Esophagus squamous epithelium (tissue), 5 donors: ENCODE measurements at regions not wholly inside any gene's neighbourhood (a gene's known extent, or its start where the extent isn't known, plus 50 kb on each side); places are given as distances from the start of the nearest gene placed in this dataset.
"Not testable (repeated sequence)": the region's sequence is repeated elsewhere in the genome, so short reads cannot be mapped to it uniquely, and the experiment has no call there.

Source experiments
- DNase-seq: peaks from one replicate; lab custom pipeline; 2025; lab: John Stamatoyannopoulos, UW
- H3K27ac ChIP-seq, 4 donors: fragments of 200-600 bp; sonication (generic); one replicate each; pipeline ENCODE4 v1.5.1; 2016 to 2019; ENCODE audit warnings: mild to moderate bottlenecking in 1 of 4
- H3K27me3 ChIP-seq, 4 donors: fragments of 200-600 bp; sonication (generic); 1 replicate in 3 of 4; 2 replicates in 1 of 4; pipeline versions ENCODE4 v1.5.1 to v1.6.0; 2017 to 2021; ENCODE audit warnings: antibody characterized with exemption in 1 of 4
- H3K36me3 ChIP-seq, 3 donors: fragments of 200-600 bp; sonication (generic); one replicate each; pipeline ENCODE4 v1.5.1; 2016 to 2019
- H3K4me1 ChIP-seq, 3 donors: fragments of 200-600 bp; sonication (generic); one replicate each; pipeline ENCODE4 v1.5.1; 2017 to 2019
- H3K4me3 ChIP-seq, 4 donors: fragments of 200-600 bp; sonication (generic); 1 replicate in 3 of 4; 2 replicates in 1 of 4; pipeline ENCODE4 v1.5.1; 2016 to 2019; ENCODE audit warnings: mild to moderate bottlenecking in 2 of 4, moderate library complexity in 1 of 4
- H3K9me3 ChIP-seq, 3 donors: fragments of 200-600 bp; sonication (generic); one replicate each; pipeline ENCODE4 v1.5.1; 2016 to 2019
- POLR2A ChIP-seq, 4 donors: fragments of 450-650 bp; IDR thresholded peaks; one replicate each; pipeline ENCODE4 v1.6.1; 2017; ENCODE audit warnings: antibody characterized with exemption in 4 of 4, mild to moderate bottlenecking in 4 of 4, moderate library complexity in 3 of 4
- WGBS, 2 donors: methylation state at CpG; one replicate each; pipeline ENCODE4 v1.1.5; 2018; 5-methylcytosine and 5-hydroxymethylcytosine counted together
- intact Hi-C: fragments of 100-400 bp; cut with DNase I; formaldehyde crosslinking; loops from one replicate; pipeline ENCODE4 v1.15.0; 2022
- TF ChIP-seq, protein P1 (sequence below), 6 experiments: fragments of 450-650 bp in 4 of 6; fragments of 200-600 bp in 2 of 6; sonication (generic) in 2 of 6; IDR thresholded peaks; one replicate each; pipeline ENCODE4 v1.5.1; 2016 to 2019; ENCODE audit warnings: antibody characterized with exemption in 6 of 6, mild to moderate bottlenecking in 4 of 6, moderate library complexity in 4 of 6
- donor health status: DM: yes; HTN: yes; CAD: no.

DNA sequence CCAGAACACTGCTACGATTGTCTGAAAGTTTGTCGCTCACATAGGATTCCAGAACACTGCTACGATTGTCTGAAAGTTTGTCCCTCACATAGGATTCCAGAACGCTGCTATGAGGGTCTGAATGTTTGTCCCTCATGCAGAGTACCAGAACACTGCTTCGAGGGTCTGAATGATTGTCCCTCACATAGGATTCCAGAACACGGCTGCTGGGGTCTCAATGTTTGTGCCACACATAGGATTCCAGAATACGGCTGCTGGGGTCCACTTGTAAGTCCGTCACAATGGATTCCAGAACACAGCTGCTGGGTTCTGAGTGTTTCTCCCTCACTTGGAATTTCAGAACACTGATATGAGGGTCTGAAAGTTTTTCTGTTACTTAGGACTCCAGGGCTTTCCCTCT is 203.3 kb downstream of the FOXD4L6 start:
- Histone ChIP-seq H3K9me3 (peaks cover 0 to 89% (median 77%) of the 10 kb centered on the region in 3 donors), H3K27ac (no peak overlapping the region), H3K36me3 (no peaks in the 10 kb centered on the region), H3K27me3 (no peaks in the 10 kb centered on the region), H3K4me1 (no peaks in the 10 kb centered on the region), H3K4me3 (no peak overlapping the region)
- WGBS, 2 donors = 67 to 76% methylated on average over 8 of the region's 8 CpGs
- no peak for TF ChIP-seq POLR2A (IDR thresholded peaks at IDR 0.05)
- TF ChIP-seq, protein P1, sequence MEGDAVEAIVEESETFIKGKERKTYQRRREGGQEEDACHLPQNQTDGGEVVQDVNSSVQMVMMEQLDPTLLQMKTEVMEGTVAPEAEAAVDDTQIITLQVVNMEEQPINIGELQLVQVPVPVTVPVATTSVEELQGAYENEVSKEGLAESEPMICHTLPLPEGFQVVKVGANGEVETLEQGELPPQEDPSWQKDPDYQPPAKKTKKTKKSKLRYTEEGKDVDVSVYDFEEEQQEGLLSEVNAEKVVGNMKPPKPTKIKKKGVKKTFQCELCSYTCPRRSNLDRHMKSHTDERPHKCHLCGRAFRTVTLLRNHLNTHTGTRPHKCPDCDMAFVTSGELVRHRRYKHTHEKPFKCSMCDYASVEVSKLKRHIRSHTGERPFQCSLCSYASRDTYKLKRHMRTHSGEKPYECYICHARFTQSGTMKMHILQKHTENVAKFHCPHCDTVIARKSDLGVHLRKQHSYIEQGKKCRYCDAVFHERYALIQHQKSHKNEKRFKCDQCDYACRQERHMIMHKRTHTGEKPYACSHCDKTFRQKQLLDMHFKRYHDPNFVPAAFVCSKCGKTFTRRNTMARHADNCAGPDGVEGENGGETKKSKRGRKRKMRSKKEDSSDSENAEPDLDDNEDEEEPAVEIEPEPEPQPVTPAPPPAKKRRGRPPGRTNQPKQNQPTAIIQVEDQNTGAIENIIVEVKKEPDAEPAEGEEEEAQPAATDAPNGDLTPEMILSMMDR (IDR thresholded peaks at IDR 0.05) = no peak
- no peak for DNase-seq
- intact Hi-C loops = no loop called here

DNA sequence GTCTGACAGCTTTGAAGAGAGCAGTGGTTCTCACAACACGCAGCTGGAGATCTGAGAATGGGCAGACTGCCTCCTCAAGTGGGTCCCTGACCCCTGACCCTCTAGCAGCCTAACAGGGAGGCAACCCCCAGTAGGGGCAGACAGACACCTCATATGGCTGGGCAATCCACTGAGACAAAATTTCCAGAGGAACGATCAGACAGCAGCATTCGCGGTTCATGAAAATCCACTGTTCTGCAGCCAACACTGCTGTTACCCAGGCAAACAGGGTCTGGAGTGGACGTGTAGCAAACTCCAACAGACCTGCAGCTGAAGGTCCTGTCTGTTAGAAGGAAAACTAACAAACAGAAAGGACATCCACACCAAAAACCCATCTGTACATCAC is 212.1 kb downstream of the FOXD4L6 start:
- H3K4me3 ChIP-seq, H3K27ac ChIP-seq, H3K4me1 ChIP-seq, intact Hi-C loops, H3K27me3 ChIP-seq, DNase-seq, H3K36me3 ChIP-seq: not testable (repeated sequence)
- WGBS, 2 donors = 67 to 69% methylated on average over 5 of the region's 5 CpGs
- peaks cover 4 to 76% (median 69%) of the 10 kb centered on the region in 3 donors for H3K9me3 ChIP-seq

DNA sequence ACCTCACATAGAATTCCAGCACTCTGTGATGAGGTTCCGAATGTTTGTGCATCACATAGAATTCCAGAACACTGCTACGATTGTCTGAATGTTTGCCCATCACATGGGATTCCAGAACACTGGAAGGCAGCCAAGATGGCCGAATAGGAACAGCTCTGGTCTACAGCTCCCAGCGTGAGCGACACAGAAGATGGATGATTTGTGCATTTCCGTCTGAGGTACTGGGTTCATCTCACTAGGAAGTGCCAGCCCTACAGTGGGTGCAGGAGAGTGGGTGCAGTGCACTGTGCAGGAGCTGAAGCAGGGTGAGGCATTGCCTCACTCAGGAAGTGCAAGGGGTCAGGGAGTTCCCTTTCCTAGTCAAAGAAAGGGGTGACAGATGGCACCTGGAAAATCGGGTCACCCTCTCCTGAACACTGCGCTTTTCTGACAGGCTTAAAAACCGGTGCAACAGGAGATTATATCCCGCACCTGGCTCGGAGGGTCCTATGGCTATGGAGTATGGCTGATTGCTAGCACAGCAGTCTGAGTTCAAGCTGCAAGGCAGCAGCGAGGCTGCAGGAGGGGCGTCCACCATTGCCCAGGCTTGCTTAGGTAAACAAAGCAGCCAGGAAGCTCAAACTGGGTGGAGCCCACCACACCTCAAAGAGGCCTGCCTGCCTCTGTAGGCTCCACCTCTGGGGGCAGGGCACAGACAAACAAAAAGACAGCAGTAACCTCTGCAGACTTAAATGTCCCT is 212.7 kb downstream of the FOXD4L6 start:
- H3K27ac ChIP-seq, H3K36me3 ChIP-seq, DNase-seq, H3K27me3 ChIP-seq, intact Hi-C loops, H3K4me1 ChIP-seq, H3K4me3 ChIP-seq: not testable (repeated sequence)
- H3K9me3 ChIP-seq = peaks cover 4 to 80% (median 73%) of the 10 kb centered on the region in 3 donors
- WGBS, 2 donors = 72 to 80% methylated on average over 13 of the region's 13 CpGs

DNA sequence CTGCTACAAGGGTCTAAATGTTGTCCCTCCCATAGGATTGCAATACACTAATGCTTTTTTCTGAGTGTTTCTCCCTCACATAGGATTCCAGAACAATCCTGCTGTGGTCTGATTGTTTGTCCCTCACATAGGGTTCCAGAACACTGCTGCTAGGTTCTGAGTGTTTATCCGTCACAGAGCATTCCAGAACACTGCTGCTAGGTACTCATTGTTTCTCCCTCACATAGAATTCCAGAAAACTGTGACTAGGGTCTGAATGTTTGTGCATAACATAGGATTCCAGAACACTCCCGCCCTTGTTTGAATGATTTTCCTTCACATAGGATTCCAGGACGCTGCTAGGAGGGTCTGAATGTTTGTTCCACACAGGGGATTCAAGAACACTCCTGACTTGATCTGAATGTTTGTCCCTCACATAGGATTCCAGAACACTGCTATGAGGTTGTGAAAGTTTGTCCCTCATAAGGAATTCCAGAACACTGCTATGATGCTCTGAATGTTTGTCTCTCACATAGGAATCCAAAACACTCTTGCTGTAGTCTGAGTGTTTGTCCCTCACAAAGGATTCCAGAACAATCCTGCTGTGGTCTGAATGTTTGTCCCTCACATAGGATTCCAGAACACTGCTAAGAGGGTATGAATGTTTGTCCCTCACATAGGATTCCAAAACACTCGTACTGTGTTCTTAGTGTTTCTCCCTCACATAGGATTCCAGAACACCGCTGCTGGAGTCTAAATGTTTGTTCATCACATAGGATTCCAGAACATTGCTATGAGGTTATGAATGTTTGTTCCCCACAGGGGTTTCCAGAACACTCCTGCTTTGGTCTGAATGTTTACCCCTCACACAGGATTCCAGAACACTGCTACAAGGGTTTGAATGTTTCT is 213.5 kb downstream of the FOXD4L6 start:
- WGBS, 2 donors = 46 to 52% methylated on average over 5 of the region's 5 CpGs
- Histone ChIP-seq H3K27me3 (no peaks in the 10 kb centered on the region), H3K4me3 (no peak overlapping the region), H3K4me1 (no peaks in the 10 kb centered on the region), H3K9me3 (peaks cover 4 to 85% (median 81%) of the 10 kb centered on the region in 3 donors), H3K36me3 (no peaks in the 10 kb centered on the region), H3K27ac (no peak overlapping the region)
- intact Hi-C loops = no loop called here
- DNase-seq = no peak
- TF ChIP-seq, protein P1 (IDR thresholded peaks at IDR 0.05) = no peak
- no peak for TF ChIP-seq POLR2A (IDR thresholded peaks at IDR 0.05)

DNA sequence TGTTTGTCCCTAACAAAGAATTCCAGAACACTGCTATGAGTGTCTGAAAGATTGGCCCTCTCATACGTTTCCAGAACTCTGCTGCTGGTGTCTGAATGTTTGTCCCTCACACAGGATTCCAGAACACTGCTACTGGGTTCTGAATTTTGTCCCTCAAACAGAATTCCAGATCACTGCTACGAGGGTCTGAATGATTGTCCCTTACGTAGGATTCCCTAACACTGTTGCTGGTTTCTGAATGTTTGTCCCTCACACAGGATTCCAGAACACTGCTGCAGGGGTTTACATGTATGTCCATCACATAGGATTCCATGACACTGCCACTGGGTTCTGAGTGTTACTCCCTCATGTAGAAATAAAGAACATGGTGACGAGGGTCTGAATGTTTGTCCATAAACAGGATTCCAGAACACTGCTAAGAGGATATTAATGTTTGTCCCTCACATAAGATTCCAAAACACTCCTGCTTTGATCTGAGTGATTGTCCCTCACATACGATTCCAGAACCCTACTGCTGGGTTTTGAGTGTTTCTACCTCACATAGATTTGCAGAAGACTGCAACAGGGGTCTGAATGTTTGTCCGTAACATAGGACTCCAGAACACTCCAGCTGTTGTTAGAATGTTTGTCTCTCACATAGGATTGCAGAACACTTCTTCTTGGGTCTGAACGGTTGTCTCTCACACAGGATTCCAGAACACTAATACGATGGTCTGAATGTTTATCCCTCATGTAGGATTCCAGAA is 214.4 kb downstream of the FOXD4L6 start:
- Histone ChIP-seq H3K4me1 (no peaks in the 10 kb centered on the region), H3K9me3 (peaks cover 4 to 85% (median 82%) of the 10 kb centered on the region in 3 donors), H3K4me3 (no peak overlapping the region), H3K36me3 (no peaks in the 10 kb centered on the region), H3K27me3 (no peaks in the 10 kb centered on the region), H3K27ac (no peak overlapping the region)
- DNase-seq = no peak
- TF ChIP-seq POLR2A (IDR thresholded peaks at IDR 0.05) = no peak
- WGBS, 2 donors = 44 to 53% methylated on average over 8 of the region's 8 CpGs
- intact Hi-C loops = no loop called here

DNA sequence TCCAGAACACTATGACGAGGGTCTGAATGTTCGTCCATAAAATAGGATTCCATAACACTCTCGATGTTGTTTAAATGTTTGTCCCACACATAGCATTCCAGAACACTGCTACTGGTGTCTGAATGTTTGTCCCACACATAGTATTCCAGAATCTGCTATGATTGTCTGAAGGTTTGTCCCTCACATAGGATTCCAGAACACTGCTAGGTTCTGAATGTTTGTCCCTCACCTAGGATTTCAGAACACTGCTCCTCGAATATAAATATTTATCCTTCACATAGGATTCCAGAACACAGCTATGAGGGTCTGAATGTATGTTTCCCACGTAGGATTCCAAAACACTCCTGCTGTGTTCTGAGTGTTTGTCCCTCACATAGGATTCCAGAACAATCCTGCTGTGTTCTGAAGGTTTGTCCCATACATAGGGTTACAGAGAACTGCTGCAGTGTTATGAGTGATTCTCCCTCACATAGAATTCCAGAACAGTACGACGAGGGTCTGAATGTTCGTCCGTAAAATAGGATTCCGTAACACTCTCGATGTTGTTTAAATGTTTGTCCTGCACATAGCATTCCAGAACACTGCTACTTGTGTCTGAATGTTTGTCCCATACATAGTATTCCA is 215.3 kb downstream of the FOXD4L6 start:
- intact Hi-C loops = no loop called here
- no peak overlapping the region for H3K4me3 ChIP-seq
- no peaks in the 10 kb centered on the region for H3K27me3 ChIP-seq
- WGBS, 2 donors = 60 to 66% methylated on average over 11 of the region's 11 CpGs
- TF ChIP-seq POLR2A (IDR thresholded peaks at IDR 0.05) = no peak
- TF ChIP-seq, protein P1 (IDR thresholded peaks at IDR 0.05) = no peak
- no peaks in the 10 kb centered on the region for H3K4me1 ChIP-seq
- H3K9me3 ChIP-seq = peaks cover 4 to 88% (median 88%) of the 10 kb centered on the region in 3 donors
- H3K27ac ChIP-seq = no peak overlapping the region
- no peak for DNase-seq
- H3K36me3 ChIP-seq = no peaks in the 10 kb centered on the region

DNA sequence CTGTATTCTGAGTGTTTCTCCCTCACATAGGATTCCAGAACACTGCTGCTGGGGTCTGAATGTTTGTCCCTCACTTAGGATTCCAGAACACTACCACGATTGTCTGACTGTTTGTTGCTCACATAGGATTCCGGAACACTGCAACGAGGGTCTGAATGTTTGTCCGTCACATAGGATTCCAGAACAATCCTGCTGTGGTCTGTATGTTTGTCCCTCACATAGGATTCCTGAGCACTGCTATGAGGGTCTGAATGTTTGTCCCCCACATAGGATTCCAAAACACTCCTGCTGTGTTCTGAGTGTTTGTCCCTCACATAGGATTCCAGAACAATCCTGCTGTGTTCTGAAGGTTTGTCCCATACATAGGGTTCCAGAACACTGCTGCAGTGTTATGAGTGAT is 215.8 kb downstream of the FOXD4L6 start:
- H3K27ac ChIP-seq, H3K27me3 ChIP-seq, H3K36me3 ChIP-seq, intact Hi-C loops, H3K4me3 ChIP-seq, DNase-seq, H3K4me1 ChIP-seq: not testable (repeated sequence)
- H3K9me3 ChIP-seq = peaks cover 4 to 93% (median 93%) of the 10 kb centered on the region in 3 donors
- WGBS, 2 donors = 70 to 79% methylated on average over 4 of the region's 4 CpGs
